ENCODE measurements at regions not wholly inside any gene's neighbourhood (a gene's known extent, or its start where the extent isn't known, plus 50 kb on each side); places are given as distances from the start of the nearest gene placed in this dataset.

GRCh38 chr14:36408388-36408787, 88.0 kb upstream of the MBIP start:
- DNase-seq = no peak

GRCh38 chr14:36405589-36406274, 85.3 kb upstream of the MBIP start:
- DNase-seq = no peak

GRCh38 chr14:36402867-36403266, 82.4 kb upstream of the MBIP start:
- no peak for DNase-seq

- DNase-seq = no peak
Observed at GRCh38 chr14:36398463-36399291, 78.2 kb upstream of the MBIP start.

- DNase-seq = no peak
Observed at GRCh38 chr14:36397357-36397756, 76.9 kb upstream of the MBIP start.

- no peak for DNase-seq
Observed at GRCh38 chr14:36396798-36397197, 76.4 kb upstream of the MBIP start.

GRCh38 chr14:36394593-36394992, 74.2 kb upstream of the MBIP start:
- DNase-seq = no peak

GRCh38 chr14:36390718-36391117, 70.3 kb upstream of the MBIP start:
- DNase-seq = no peak

GRCh38 chr14:36383767-36384431, 63.5 kb upstream of the MBIP start:
- DNase-seq = no peak

- DNase-seq = peak; percentile 73
Observed at GRCh38 chr14:36373982-36374673, 53.7 kb upstream of the MBIP start.

Measured in stimulated activated CD4-positive, alpha-beta T cell treated with anti-CD3 and anti-CD28 coated beads, Interleukin-1b, Interleukin-23, amount 100 ng/mL, for 48 hours (primary cell).